Common myeloid progenitor, CD34-positive (primary cell): ENCODE measurements at regions not wholly inside any gene's neighbourhood (a gene's known extent, or its start where the extent isn't known, plus 50 kb on each side); places are given as distances from the start of the nearest gene placed in this dataset.

Experiments used
- CTCF ChIA-PET: fragments of 350-600 bp; sonication (Branson Sonifier 250); formaldehyde crosslinking; loops from one replicate; lab custom pipeline; 2021; ENCODE audit warnings: antibody characterized with exemption; lab: Charles Lee
- POLR2A ChIA-PET: fragments of 350-600 bp; sonication (Branson Sonifier 250); formaldehyde crosslinking; loops from one replicate; lab custom pipeline; 2021; ENCODE audit warnings: antibody characterized with exemption; lab: Charles Lee
- DNase-seq, 3 donors: peaks; one replicate each; pipeline versions ENCODE4 v3.0.0 to v3.0.0-alpha.2; 2013
- H3K27ac ChIP-seq, 2 experiments: 1 replicate in 1 of 2; 2 replicates in 1 of 2; pipeline ENCODE4 v1.7.0; 2013; ENCODE audit warnings: inconsistent platforms in 2 of 2, low read length in 2 of 2, mild to moderate bottlenecking in 2 of 2, low read depth in 1 of 2, moderate library complexity in 1 of 2; ENCODE audit not compliant: severe bottlenecking in 2 of 2, insufficient read depth in 1 of 2, poor library complexity in 1 of 2
- H3K27me3 ChIP-seq, 5 experiments: replicated peaks in 2 of 5; 1 replicate in 3 of 5; 2 replicates in 2 of 5; pipeline versions ENCODE4 v1.6.1 to v1.7.0; 2013; ENCODE audit warnings: low read length in 4 of 5, mild to moderate bottlenecking in 2 of 5, moderate library complexity in 2 of 5, inconsistent platforms in 1 of 5; ENCODE audit not compliant: insufficient read depth in 5 of 5, control insufficient read depth in 4 of 5
- H3K36me3 ChIP-seq, 4 experiments: 1 replicate in 2 of 4; 2 replicates in 2 of 4; pipeline versions ENCODE4 v1.6.1 to v1.7.0; 2013; ENCODE audit warnings: low read length in 3 of 4, control low read depth in 1 of 4, mild to moderate bottlenecking in 1 of 4; ENCODE audit not compliant: control insufficient read depth in 4 of 4, insufficient read depth in 4 of 4
- H3K4me1 ChIP-seq, 4 experiments: 1 replicate in 3 of 4; 2 replicates in 1 of 4; pipeline versions ENCODE4 v1.6.1 to v1.7.1; 2013; ENCODE audit warnings: low read length in 3 of 4, mild to moderate bottlenecking in 3 of 4, control low read depth in 1 of 4, inconsistent platforms in 1 of 4, moderate library complexity in 1 of 4; ENCODE audit not compliant: control insufficient read depth in 4 of 4, insufficient read depth in 4 of 4; ENCODE audit errors: control extremely low read depth in 1 of 4
- H3K4me3 ChIP-seq, 7 experiments: 1 replicate in 4 of 7; 2 replicates in 3 of 7; pipeline versions ENCODE4 v1.5.1 to v1.7.0; 2013; ENCODE audit warnings: mild to moderate bottlenecking in 7 of 7, low read length in 6 of 7, moderate library complexity in 6 of 7, inconsistent platforms in 2 of 7, low read depth in 2 of 7, control low read depth in 1 of 7; ENCODE audit not compliant: insufficient read depth in 4 of 7, control insufficient read depth in 1 of 7; ENCODE audit errors: extremely low read depth in 1 of 7
- H3K9me3 ChIP-seq, 5 experiments: 1 replicate in 4 of 5; 2 replicates in 1 of 5; pipeline versions ENCODE4 v1.6.1 to v1.7.1; 2013; ENCODE audit warnings: low read length in 4 of 5, mild to moderate bottlenecking in 2 of 5, inconsistent platforms in 1 of 5, low read depth in 1 of 5, moderate library complexity in 1 of 5; ENCODE audit not compliant: control insufficient read depth in 4 of 5, insufficient read depth in 2 of 5; ENCODE audit errors: control extremely low read depth in 1 of 5
- WGBS: methylation state at CpG from one replicate; pipeline ENCODE4 v1.1.5; 2013; ENCODE audit not compliant: insufficient coverage; 5-methylcytosine and 5-hydroxymethylcytosine counted together

- Histone ChIP-seq H3K36me3 (no peaks in the 10 kb centered on the region), H3K4me3 (no peak overlapping the region), H3K27me3 (no peaks in the 10 kb centered on the region), H3K27ac (no peak overlapping the region), H3K4me1 (no peaks in the 10 kb centered on the region), H3K9me3 (no peaks in the 10 kb centered on the region)
- ChIA-PET POLR2A (no interaction called here), CTCF (no interaction called here)
- DNase-seq = no peak
- WGBS = 95% methylated on average over 7 of the region's 8 CpGs
Measured at GRCh38 chr3:68234076-68234780, 579.8 kb upstream of the SUCLG2 start.

- Histone ChIP-seq H3K4me3 (no peak overlapping the region), H3K27ac (no peak overlapping the region), H3K36me3 (no peaks in the 10 kb centered on the region), H3K4me1 (no peaks in the 10 kb centered on the region), H3K27me3 (no peaks in the 10 kb centered on the region), H3K9me3 (no peaks in the 10 kb centered on the region)
- POLR2A ChIA-PET = no interaction called here
- no peak for DNase-seq
- 83% methylated on average over 1 of the region's 1 CpG for WGBS
- CTCF ChIA-PET = no interaction called here
Measured at GRCh38 chr3:68228856-68229255, 574.4 kb upstream of the SUCLG2 start.

- no peaks in the 10 kb centered on the region for H3K4me1 ChIP-seq
- CTCF ChIA-PET = no interaction called here
- 67% methylated on average over 2 of the region's 2 CpGs for WGBS
Measured at GRCh38 chr3:68220832-68221231, 566.4 kb upstream of the SUCLG2 start.

GRCh38 chr3:68211637-68212036, 557.2 kb upstream of the SUCLG2 start:
- CTCF ChIA-PET = no interaction called here
- Histone ChIP-seq H3K4me1 (no peaks in the 10 kb centered on the region), H3K27ac (no peak overlapping the region), H3K9me3 (no peaks in the 10 kb centered on the region), H3K4me3 (no peak overlapping the region), H3K36me3 (no peaks in the 10 kb centered on the region), H3K27me3 (no peaks in the 10 kb centered on the region)
- 60% methylated on average over 1 of the region's 1 CpG for WGBS
- POLR2A ChIA-PET = no interaction called here
- DNase-seq = no peak

More at GRCh38 chr3:68220832-68221231, 566.4 kb upstream of the SUCLG2 start:
- no peak for DNase-seq
- Histone ChIP-seq H3K4me3 (no peak overlapping the region), H3K27ac (no peak overlapping the region), H3K27me3 (no peaks in the 10 kb centered on the region), H3K36me3 (no peaks in the 10 kb centered on the region), H3K9me3 (no peaks in the 10 kb centered on the region)
- POLR2A ChIA-PET = no interaction called here

- Histone ChIP-seq H3K27me3 (no peaks in the 10 kb centered on the region), H3K4me3 (no peak overlapping the region), H3K27ac (no peak overlapping the region), H3K4me1 (no peaks in the 10 kb centered on the region), H3K36me3 (no peaks in the 10 kb centered on the region), H3K9me3 (no peaks in the 10 kb centered on the region)
- DNase-seq = no peak
- CTCF ChIA-PET = no interaction called here
- POLR2A ChIA-PET = no interaction called here
Measured at GRCh38 chr3:68210635-68211034, 556.2 kb upstream of the SUCLG2 start.

GRCh38 chr3:68207327-68207726, 552.9 kb upstream of the SUCLG2 start:
- H3K27me3 ChIP-seq = no peaks in the 10 kb centered on the region
- ChIA-PET POLR2A (no interaction called here), CTCF (no interaction called here)
- H3K36me3 ChIP-seq = no peaks in the 10 kb centered on the region
- H3K4me1 ChIP-seq = no peaks in the 10 kb centered on the region
- 100% methylated on average over 1 of the region's 2 CpGs for WGBS
- H3K27ac ChIP-seq = no peak overlapping the region
- H3K9me3 ChIP-seq = peaks cover 0 to 3% (median 0%) of the 10 kb centered on the region in 5 experiments
- DNase-seq = no peak
- H3K4me3 ChIP-seq = no peak overlapping the region

GRCh38 chr3:68206524-68207117, 552.2 kb upstream of the SUCLG2 start:
- ChIA-PET POLR2A (no interaction called here), CTCF (no interaction called here)
- H3K9me3 ChIP-seq = peaks cover 0 to 3% (median 0%) of the 10 kb centered on the region in 5 experiments

More at GRCh38 chr3:68206524-68207117, 552.2 kb upstream of the SUCLG2 start:
- Histone ChIP-seq H3K36me3 (no peaks in the 10 kb centered on the region), H3K27me3 (no peaks in the 10 kb centered on the region), H3K27ac (no peak overlapping the region), H3K4me3 (no peak overlapping the region), H3K4me1 (no peaks in the 10 kb centered on the region)
- no peak for DNase-seq
- WGBS = 83% methylated on average over 3 of the region's 3 CpGs
